MV-4-11 (cell line): ENCODE measurements at regions not wholly inside any gene's neighbourhood (a gene's known extent, or its start where the extent isn't known, plus 50 kb on each side); places are given as distances from the start of the nearest gene placed in this dataset.
A peak's percentile ranks its signal among the peaks of the same experiment; 100 is the strongest.
"Not testable (repeated sequence)": the region's sequence is repeated elsewhere in the genome, so short reads cannot be mapped to it uniquely, and the experiment has no call there.

Source experiments
- DNase-seq: peaks from one replicate; lab custom pipeline; 2025; lab: John Stamatoyannopoulos, UW

- DNase-seq: no peak
Measured at GRCh38 chr16:17983847-17984639, 352.5 kb downstream of the NPIPA8 start.

- no peak for DNase-seq
Measured at GRCh38 chr16:17983114-17983513, 353.4 kb downstream of the NPIPA8 start.

- no peak for DNase-seq
Measured at GRCh38 chr16:17977260-17977659, 359.3 kb downstream of the NPIPA8 start.

GRCh38 chr16:17972460-17972943, 364.0 kb downstream of the NPIPA8 start:
- no peak for DNase-seq

- no peak for DNase-seq
Measured at GRCh38 chr16:17970816-17971331, 365.7 kb downstream of the NPIPA8 start.

GRCh38 chr16:17970157-17970765, 366.3 kb downstream of the NPIPA8 start:
- DNase-seq: no peak

- DNase-seq: no peak
Measured at GRCh38 chr16:17965133-17965900, 371.2 kb downstream of the NPIPA8 start.

- DNase-seq: no peak
Measured at GRCh38 chr16:17964196-17964595, 372.3 kb downstream of the NPIPA8 start.

- peak; percentile 18 for DNase-seq
Measured at GRCh38 chr16:17963185-17963836, 373.2 kb downstream of the NPIPA8 start.

- DNase-seq: no peak
Measured at GRCh38 chr16:17962726-17963125, 373.8 kb downstream of the NPIPA8 start.

GRCh38 chr16:17961822-17962221, 374.7 kb downstream of the NPIPA8 start:
- DNase-seq: not testable (repeated sequence)

- no peak for DNase-seq
Measured at GRCh38 chr16:17951378-17951777, 385.2 kb downstream of the NPIPA8 start.

GRCh38 chr16:17949982-17950250, 386.6 kb downstream of the NPIPA8 start:
- DNase-seq: no peak

GRCh38 chr16:17949141-17949981, 387.2 kb downstream of the NPIPA8 start:
- no peak for DNase-seq

GRCh38 chr16:17947637-17948036, 388.9 kb downstream of the NPIPA8 start:
- no peak for DNase-seq

- no peak for DNase-seq
Measured at GRCh38 chr16:17947165-17947564, 389.4 kb downstream of the NPIPA8 start.

GRCh38 chr16:17945080-17945601, 391.4 kb downstream of the NPIPA8 start:
- no peak for DNase-seq

GRCh38 chr16:17944345-17944744, 392.2 kb downstream of the NPIPA8 start:
- DNase-seq: no peak

GRCh38 chr16:17942067-17942466, 394.5 kb downstream of the NPIPA8 start:
- DNase-seq: no peak

GRCh38 chr16:17940584-17941364, 395.8 kb downstream of the NPIPA8 start:
- no peak for DNase-seq
